HEK293T (cell line): ENCODE measurements at regions not wholly inside any gene's neighbourhood (a gene's known extent, or its start where the extent isn't known, plus 50 kb on each side); places are given as distances from the start of the nearest gene placed in this dataset.

Source experiments
- CTCF ChIA-PET: fragments of 350-600 bp; formaldehyde crosslinking; extraction: SDS; loops from one replicate; lab custom pipeline; 2021; ENCODE audit warnings: antibody characterized with exemption, inconsistent platforms; lab: Yijun Ruan, JAX
- POLR2A ChIA-PET: fragments of 350-600 bp; formaldehyde crosslinking; extraction: SDS; loops from one replicate; lab custom pipeline; 2020; ENCODE audit warnings: antibody characterized with exemption, inconsistent platforms; lab: Yijun Ruan, JAX
- DNase-seq: peaks from one replicate; pipeline ENCODE4 v3.0.0; 2012; ENCODE audit warnings: mixed read lengths; ENCODE audit errors: extremely low spot score
- ARNT ChIP-seq: fragments of 450-650 bp; IDR thresholded peaks from 2 replicates; pipeline ENCODE4 v1.6.1; 2017; ENCODE audit warnings: mild to moderate bottlenecking
- BHLHE40 ChIP-seq: fragments of 450-650 bp; IDR thresholded peaks from 2 replicates; pipeline ENCODE4 v1.6.1; 2016; ENCODE audit warnings: mild to moderate bottlenecking, moderate library complexity, borderline replicate concordance
- CTBP1 ChIP-seq: fragments of 450-650 bp; IDR thresholded peaks from 2 replicates; pipeline ENCODE4 v1.6.1; 2016; ENCODE audit warnings: borderline replicate concordance
- ELF4 ChIP-seq: fragments of 450-650 bp; IDR thresholded peaks from 2 replicates; pipeline ENCODE4 v1.6.1; 2017; ENCODE audit warnings: antibody characterized with exemption
- FOXA1 ChIP-seq: fragments of 450-650 bp; IDR thresholded peaks from 2 replicates; pipeline ENCODE4 v1.6.1; 2016; ENCODE audit warnings: mild to moderate bottlenecking
- FOXK2 ChIP-seq: fragments of 450-650 bp; IDR thresholded peaks from 2 replicates; pipeline ENCODE4 v1.6.1; 2016; ENCODE audit warnings: mild to moderate bottlenecking
- FOXM1 ChIP-seq: fragments of 450-650 bp; IDR thresholded peaks from 2 replicates; pipeline ENCODE4 v1.6.1; 2017; ENCODE audit warnings: mild to moderate bottlenecking, borderline replicate concordance
- HDGF ChIP-seq: fragments of 450-650 bp; IDR thresholded peaks from 2 replicates; pipeline ENCODE4 v1.6.1; 2017; ENCODE audit warnings: antibody characterized with exemption, borderline replicate concordance
- L3MBTL2 ChIP-seq: fragments of 450-650 bp; conservative IDR thresholded peaks from 2 replicates; pipeline ENCODE4 v1.6.1; 2016; ENCODE audit warnings: mild to moderate bottlenecking
- LEF1 ChIP-seq: fragments of 450-650 bp; IDR thresholded peaks from 2 replicates; pipeline ENCODE4 v1.6.1; 2017; ENCODE audit warnings: mild to moderate bottlenecking, borderline replicate concordance
- NFRKB ChIP-seq: fragments of 450-650 bp; IDR thresholded peaks from 2 replicates; pipeline ENCODE4 v1.6.1; 2016; ENCODE audit warnings: mild to moderate bottlenecking, moderate library complexity
- PKNOX1 ChIP-seq: fragments of 450-650 bp; IDR thresholded peaks from 2 replicates; pipeline ENCODE4 v1.6.1; 2016
- SP1 ChIP-seq: fragments of 450-650 bp; IDR thresholded peaks from 2 replicates; pipeline ENCODE4 v1.6.1; 2017
- SUZ12 ChIP-seq: fragments of 450-650 bp; IDR thresholded peaks from 2 replicates; pipeline ENCODE4 v1.6.1; 2016; ENCODE audit warnings: mild to moderate bottlenecking
- TARDBP ChIP-seq: fragments of 450-650 bp; IDR thresholded peaks from 2 replicates; pipeline ENCODE4 v1.6.1; 2016
- ZNF384 ChIP-seq: fragments of 450-650 bp; IDR thresholded peaks from 2 replicates; pipeline ENCODE4 v1.6.1; 2016

GRCh38 chr6:23494367-23494766 is 631.6 kb upstream of the NRSN1 start:
- ChIA-PET CTCF (no interaction called here), POLR2A (no interaction called here)

GRCh38 chr6:23498013-23498412 is 628.0 kb upstream of the NRSN1 start:
- TF ChIP-seq ELF4 (no peak), NFRKB (no peak)
- no peak for DNase-seq
- ChIA-PET POLR2A (no interaction called here), CTCF (no interaction called here)

More at GRCh38 chr6:23494367-23494766, 631.6 kb upstream of the NRSN1 start:
- TF ChIP-seq ZNF384 (no peak), NFRKB (no peak), CTBP1 (no peak), L3MBTL2 (no peak), FOXK2 (no peak), PKNOX1 (no peak), FOXM1 (no peak), ELF4 (no peak), SP1 (no peak), TARDBP (no peak), BHLHE40 (no peak), SUZ12 (no peak), FOXA1 (no peak), ARNT (no peak), LEF1 (no peak), HDGF (no peak)
- DNase-seq, result no peak

GRCh38 chr6:23499549-23499948 is 626.5 kb upstream of the NRSN1 start:
- TF ChIP-seq SP1 (no peak), FOXA1 (no peak), FOXK2 (no peak), BHLHE40 (no peak), TARDBP (no peak)
- POLR2A ChIA-PET, result no interaction called here
- no peak for DNase-seq
- CTCF ChIA-PET, result interaction anchor here (0.6 kb wide), 1 partner anchor 1496 kb away, joined by 6 read pairs; no protein-coding TSS in a partner anchor

GRCh38 chr6:23503173-23503572 is 622.8 kb upstream of the NRSN1 start:
- POLR2A ChIA-PET, result interaction anchor here (0.6 kb wide), 1 partner anchor 1398 kb away, joined by 3 read pairs; no protein-coding TSS in a partner anchor
- CTCF ChIA-PET, result no interaction called here
- no peak for DNase-seq
- TF ChIP-seq BHLHE40 (no peak), HDGF (no peak), SUZ12 (no peak), NFRKB (no peak), TARDBP (no peak), SP1 (no peak), ELF4 (no peak), FOXK2 (no peak), FOXA1 (no peak), L3MBTL2 (no peak), FOXM1 (no peak), LEF1 (no peak), PKNOX1 (no peak)

GRCh38 chr6:23505026-23505425 is 621.0 kb upstream of the NRSN1 start:
- CTCF ChIA-PET, result no interaction called here

GRCh38 chr6:23510778-23511510 is 615.1 kb upstream of the NRSN1 start:
- no peak for DNase-seq
- TF ChIP-seq FOXA1 (no peak), LEF1 (no peak), FOXM1 (no peak), ELF4 (no peak), HDGF (no peak), PKNOX1 (no peak), ZNF384 (no peak), TARDBP (no peak), ARNT (no peak), L3MBTL2 (no peak), CTBP1 (no peak)
- POLR2A ChIA-PET, result interaction anchor here (0.5 kb wide), 1 partner anchor 605 kb away, joined by 3 read pairs; no protein-coding TSS in a partner anchor
- CTCF ChIA-PET, result no interaction called here

More at GRCh38 chr6:23505026-23505425, 621.0 kb upstream of the NRSN1 start:
- TF ChIP-seq NFRKB (no peak), L3MBTL2 (no peak)
- POLR2A ChIA-PET, result no interaction called here
- no peak for DNase-seq

GRCh38 chr6:23511817-23512216 is 614.2 kb upstream of the NRSN1 start:
- ChIA-PET CTCF (no interaction called here), POLR2A (no interaction called here)
- no peak for TF ChIP-seq FOXK2
- no peak for DNase-seq
